ENCODE measurements at regions not wholly inside any gene's neighbourhood (a gene's known extent, or its start where the extent isn't known, plus 50 kb on each side); places are given as distances from the start of the nearest gene placed in this dataset.
A peak's percentile ranks its signal among the peaks of the same experiment; 100 is the strongest.

GRCh38 chr6:21666853-21667681, 73.5 kb downstream of the SOX4 start:
- Mint-ChIP-seq H3K27me3 (ENCODE audit: low read depth) (peaks cover 11% of the 10 kb centered on the region), H3K4me1 (peaks cover 38 to 42% of the 10 kb centered on the region in 2 experiments), H3K4me3 (peak overlapping the region; percentile 86 to 95), H3K36me3 (ENCODE audit: insufficient read depth in 1 of 3, low read depth in 3 of 3) (peaks cover 10 to 23% (median 19%) of the 10 kb centered on the region in 3 experiments; a peak in 6 of 7 replicates), H3K27ac (peak overlapping the region; percentile 94 to 100 (median 96)), H3K9me3 (no peaks in the 10 kb centered on the region)
- Histone ChIP-seq H3K14ac (ENCODE audit: insufficient read depth, low read length) (no peak overlapping the region), H3K23ac (ENCODE audit: insufficient read length, low read depth, low read length) (no peak overlapping the region), H2BK120ac (ENCODE audit: low read depth, low read length, poor library complexity, severe bottlenecking) (no peak overlapping the region), H2BK20ac (ENCODE audit: low read depth, low read length, poor library complexity, severe bottlenecking) (no peak overlapping the region), H3K27me3 (ENCODE audit: insufficient read depth, low read length) (no peaks in the 10 kb centered on the region), H3K4ac (ENCODE audit: low read depth, low read length) (no peak overlapping the region), H3K9me3 (ENCODE audit: control insufficient read depth, low read depth, low read length) (no peaks in the 10 kb centered on the region), H3T11ph (ENCODE audit: low read length) (no peak overlapping the region), H3K18ac (ENCODE audit: insufficient read length, low read depth, low read length) (no peak overlapping the region), H2BK5ac (ENCODE audit: insufficient read length, low read length) (no peak overlapping the region), H4K20me1 (ENCODE audit: control insufficient read depth, insufficient read depth, insufficient read length) (no peaks in the 10 kb centered on the region), H2AFZ (ENCODE audit: low read length) (no peak overlapping the region), H2BK12ac (ENCODE audit: insufficient read length, low read depth, low read length) (no peak overlapping the region), H4K8ac (replicated peaks; ENCODE audit: insufficient read length, low read depth, low read length) (no peak overlapping the region), H3K4me1 (ENCODE audit: insufficient read depth, low read length) (peaks cover 3% of the 10 kb centered on the region; the same call in 1 of the 2 replicates), H3K9ac (ENCODE audit: extremely low read depth, insufficient read length, low read length) (peak overlapping the region; percentile 56), H3K23me2 (ENCODE audit: insufficient read length, low read depth, low read length, poor library complexity, severe bottlenecking) (peaks cover 27% of the 10 kb centered on the region), H4K91ac (ENCODE audit: insufficient read length, low read depth, low read length) (no peak overlapping the region), H2BK15ac (ENCODE audit: low read depth, low read length) (no peak overlapping the region), H3K56ac (ENCODE audit: insufficient read length, low read depth, low read length) (no peak overlapping the region), H2AK5ac (ENCODE audit: insufficient read length, low read length) (no peak overlapping the region), H3K79me2 (ENCODE audit: insufficient read depth, low read length) (peaks cover 27% of the 10 kb centered on the region; the same call in 1 of the 2 replicates), H3K27ac (ENCODE audit: insufficient read length, low read depth, low read length) (peak overlapping the region; percentile 86), H4K5ac (ENCODE audit: insufficient read length, low read depth, low read length) (no peak overlapping the region), H3K4me2 (ENCODE audit: insufficient read depth, insufficient read length, low read length) (peak overlapping the region; percentile 85), H3K79me1 (ENCODE audit: insufficient read depth, low read depth, low read length, poor library complexity, severe bottlenecking) (no peaks in the 10 kb centered on the region)
- peak; percentile 62 for DNase-seq
- TF ChIP-seq CTCF (conservative IDR thresholded peaks at IDR 0.05): no peak
- WGBS (ENCODE audit: extremely low coverage, insufficient read length, low lambda C conversion rate): no CpG with 5 or more reads among the region's 27 CpGs
